NOMO-1 treated with dmso at 0.1 percent for 144 hours (cell line): ENCODE measurements at regions not wholly inside any gene's neighbourhood (a gene's known extent, or its start where the extent isn't known, plus 50 kb on each side); places are given as distances from the start of the nearest gene placed in this dataset.

ENCODE experiments used
- DNase-seq: peaks from one replicate; lab custom pipeline; 2025; ENCODE audit not compliant: unreplicated experiment; lab: John Stamatoyannopoulos, UW

DNA sequence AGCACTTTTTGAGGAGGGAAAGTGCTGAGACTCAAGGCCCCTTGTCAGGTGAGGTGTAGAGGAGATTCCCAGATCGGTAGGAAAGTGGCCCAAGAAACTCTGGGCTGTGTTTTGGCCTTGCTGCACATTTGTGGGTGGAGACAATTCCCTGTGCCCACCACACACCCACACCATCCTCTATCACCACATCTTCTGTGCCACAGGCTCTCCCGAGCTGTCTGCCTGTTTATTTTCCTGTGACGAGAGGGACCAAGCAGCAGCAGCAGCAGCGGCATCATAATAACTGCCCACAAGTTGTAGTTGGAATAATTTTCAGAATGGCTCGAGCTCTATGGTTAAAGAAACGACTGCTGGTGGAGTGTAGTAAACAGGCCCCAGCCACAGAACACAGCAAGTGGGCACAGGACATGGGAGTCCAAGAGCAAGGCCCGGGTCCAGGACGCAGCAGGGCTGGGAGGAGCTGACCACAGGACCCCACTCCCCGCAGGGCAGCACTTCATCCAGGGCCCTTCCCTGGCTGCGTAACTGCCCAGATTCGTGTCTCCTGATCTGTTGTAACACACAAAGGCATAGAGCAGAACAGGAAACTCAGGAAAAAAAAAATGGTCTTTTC is 55.6 kb upstream of the BCL2L14 start:
- no peak for DNase-seq

GRCh38 chr12:12016284-12017100 is 54.2 kb upstream of the BCL2L14 start:
- DNase-seq = no peak

- no peak for DNase-seq
Measured at GRCh38 chr12:12017135-12017581, 53.6 kb upstream of the BCL2L14 start.

- DNase-seq = no peak
Measured at GRCh38 chr12:12017798-12018197, 52.9 kb upstream of the BCL2L14 start.

- DNase-seq = no peak
Measured at GRCh38 chr12:12018454-12018853, 52.3 kb upstream of the BCL2L14 start.

- DNase-seq = no peak
Measured at GRCh38 chr12:12019881-12020280, 50.9 kb upstream of the BCL2L14 start.

- no peak for DNase-seq
Measured at GRCh38 chr12:12020762-12021161, 50.0 kb upstream of the BCL2L14 start.
